ENCODE measurements at regions not wholly inside any gene's neighbourhood (a gene's known extent, or its start where the extent isn't known, plus 50 kb on each side); places are given as distances from the start of the nearest gene placed in this dataset.

- DNase-seq (ENCODE audit: extremely low spot score in 2 of 2) = no peak
- Histone ChIP-seq H3K9me3 (no peaks in the 10 kb centered on the region), H3K27ac (peak overlapping the region; percentile 67), H3K4me3 (no peak overlapping the region), H3K4me1 (peaks cover 18% of the 10 kb centered on the region), H3K36me3 (no peaks in the 10 kb centered on the region), H3K27me3 (no peaks in the 10 kb centered on the region)
- intact Hi-C loops (cut with DNase I) = no loop called here
- TF ChIP-seq POLR2AphosphoS5 (IDR thresholded peaks at IDR 0.05; ENCODE audit: insufficient read depth in 1 of 2, low read depth in 1 of 2) = peak in 1 of 2 donors; percentile 91
- TF ChIP-seq POLR2A (IDR thresholded peaks at IDR 0.05) = no peak
Measured at GRCh38 chr4:14856062-14856933, 146.0 kb upstream of the CPEB2 start.

- H3K27me3 ChIP-seq = no peaks in the 10 kb centered on the region
- intact Hi-C loops (cut with DNase I) = no loop called here
- H3K27ac ChIP-seq = peak overlapping the region; percentile 67
- no peaks in the 10 kb centered on the region for H3K36me3 ChIP-seq
- peaks cover 18% of the 10 kb centered on the region for H3K4me1 ChIP-seq
- TF ChIP-seq POLR2AphosphoS5 (IDR thresholded peaks at IDR 0.05; ENCODE audit: insufficient read depth in 1 of 2, low read depth in 1 of 2) (no peak), POLR2A (IDR thresholded peaks at IDR 0.05) (no peak), CTCF (IDR thresholded peaks at IDR 0.05) (no peak)
- no peaks in the 10 kb centered on the region for H3K9me3 ChIP-seq
- no peak overlapping the region for H3K4me3 ChIP-seq
- DNase-seq (ENCODE audit: extremely low spot score in 2 of 2) = no peak
Measured at GRCh38 chr4:14856934-14857235, 145.4 kb upstream of the CPEB2 start.

- Histone ChIP-seq H3K4me3 (no peak overlapping the region), H3K4me1 (peaks cover 18% of the 10 kb centered on the region), H3K36me3 (no peaks in the 10 kb centered on the region), H3K27me3 (no peaks in the 10 kb centered on the region), H3K9me3 (no peaks in the 10 kb centered on the region), H3K27ac (peak overlapping the region; percentile 67)
- TF ChIP-seq POLR2A (IDR thresholded peaks at IDR 0.05) (no peak), POLR2AphosphoS5 (IDR thresholded peaks at IDR 0.05; ENCODE audit: insufficient read depth in 1 of 2, low read depth in 1 of 2) (no peak), CTCF (IDR thresholded peaks at IDR 0.05) (no peak)
- intact Hi-C loops (cut with DNase I) = no loop called here
- DNase-seq (ENCODE audit: extremely low spot score in 2 of 2) = no peak
Measured at GRCh38 chr4:14857475-14857874, 144.8 kb upstream of the CPEB2 start.

- H3K27me3 ChIP-seq = no peaks in the 10 kb centered on the region
- no peak for DNase-seq (ENCODE audit: extremely low spot score in 2 of 2)
- H3K4me1 ChIP-seq = peaks cover 18% of the 10 kb centered on the region
- H3K27ac ChIP-seq = peak overlapping the region; percentile 67
- no peaks in the 10 kb centered on the region for H3K36me3 ChIP-seq
- TF ChIP-seq CTCF (IDR thresholded peaks at IDR 0.05) (no peak), POLR2A (IDR thresholded peaks at IDR 0.05) (no peak), POLR2AphosphoS5 (IDR thresholded peaks at IDR 0.05; ENCODE audit: insufficient read depth in 1 of 2, low read depth in 1 of 2) (no peak)
- intact Hi-C loops (cut with DNase I) = no loop called here
- no peaks in the 10 kb centered on the region for H3K9me3 ChIP-seq
- H3K4me3 ChIP-seq = no peak overlapping the region
Measured at GRCh38 chr4:14857981-14858380, 144.3 kb upstream of the CPEB2 start.

- Histone ChIP-seq H3K4me1 (peaks cover 10% of the 10 kb centered on the region), H3K9me3 (no peaks in the 10 kb centered on the region), H3K36me3 (no peaks in the 10 kb centered on the region), H3K27me3 (no peaks in the 10 kb centered on the region), H3K27ac (peak overlapping the region; percentile 8), H3K4me3 (peak overlapping the region; percentile 13 to 38)
- TF ChIP-seq POLR2A (IDR thresholded peaks at IDR 0.05) = no peak
- no peak for TF ChIP-seq POLR2AphosphoS5 (IDR thresholded peaks at IDR 0.05; ENCODE audit: insufficient read depth in 1 of 2, low read depth in 1 of 2)
- no peak for TF ChIP-seq CTCF (IDR thresholded peaks at IDR 0.05)
- no peak for DNase-seq (ENCODE audit: extremely low spot score in 2 of 2)
- intact Hi-C loops (cut with DNase I) = no loop called here
Measured at GRCh38 chr4:14862891-14863290, 139.4 kb upstream of the CPEB2 start.

Measured in vagina (tissue), 2 donors.